Karpas-422 (cell line): ENCODE measurements at regions not wholly inside any gene's neighbourhood (a gene's known extent, or its start where the extent isn't known, plus 50 kb on each side); places are given as distances from the start of the nearest gene placed in this dataset.
A peak's percentile ranks its signal among the peaks of the same experiment; 100 is the strongest.

Experiments
- DNase-seq: peaks from one replicate; pipeline ENCODE4 v3.0.0-alpha.2; 2015
- H2AFZ ChIP-seq: fragments of 200-600 bp; sonication (generic); 2 replicates; pipeline ENCODE4 v1.6.1; 2014; ENCODE audit warnings: antibody characterized with exemption, low read length, mixed read lengths
- H3K27ac ChIP-seq: fragments of 200-600 bp; sonication (generic); 2 replicates; pipeline ENCODE4 v1.5.1; 2014; ENCODE audit warnings: mild to moderate bottlenecking, low read length, moderate library complexity
- H3K27me3 ChIP-seq: fragments of 200-600 bp; sonication (generic); 2 replicates; pipeline ENCODE4 v1.6.1; 2014; ENCODE audit warnings: low read length, mixed read lengths
- H3K36me3 ChIP-seq: fragments of 200-600 bp; sonication (generic); 2 replicates; pipeline ENCODE4 v1.6.1; 2014; ENCODE audit warnings: low read length, mixed read lengths; ENCODE audit not compliant: insufficient read depth
- H3K4me1 ChIP-seq: fragments of 200-600 bp; sonication (generic); 2 replicates; pipeline ENCODE4 v1.6.1; 2014; ENCODE audit warnings: mild to moderate bottlenecking, low read length, mixed read lengths
- H3K4me2 ChIP-seq: fragments of 200-600 bp; sonication (generic); 2 replicates; pipeline ENCODE4 v1.6.1; 2014; ENCODE audit warnings: low read length, low read depth, mild to moderate bottlenecking; ENCODE audit not compliant: poor library complexity, severe bottlenecking
- H3K4me3 ChIP-seq: fragments of 200-600 bp; sonication (generic); 2 replicates; pipeline ENCODE4 v1.5.1; 2014; ENCODE audit warnings: mild to moderate bottlenecking, antibody characterized with exemption, low read length, mixed read lengths
- H3K79me2 ChIP-seq: fragments of 200-600 bp; sonication (generic); 2 replicates; pipeline ENCODE4 v1.6.1; 2014; ENCODE audit warnings: mild to moderate bottlenecking, low read length, mixed read lengths
- H3K9ac ChIP-seq: fragments of 200-600 bp; sonication (generic); 2 replicates; pipeline ENCODE4 v1.6.0; 2014; ENCODE audit warnings: low read length
- H3K9me2 ChIP-seq: fragments of 200-600 bp; sonication (generic), shearing (Covaris generic); replicated peaks from 2 replicates; pipeline ENCODE4 v1.6.0; 2014; ENCODE audit warnings: mild to moderate bottlenecking, low read length, moderate library complexity; ENCODE audit not compliant: insufficient read depth
- H3K9me3 ChIP-seq: fragments of 300-700, 200-600 bp; sonication (generic); 2 replicates; pipeline ENCODE4 v1.6.1; 2014; ENCODE audit warnings: low read length, mixed read lengths
- H4K20me1 ChIP-seq: fragments of 200-600 bp; sonication (generic); 2 replicates; pipeline ENCODE4 v1.6.1; 2014; ENCODE audit warnings: mild to moderate bottlenecking, antibody characterized with exemption, low read length, low read depth; ENCODE audit not compliant: insufficient read depth

DNA sequence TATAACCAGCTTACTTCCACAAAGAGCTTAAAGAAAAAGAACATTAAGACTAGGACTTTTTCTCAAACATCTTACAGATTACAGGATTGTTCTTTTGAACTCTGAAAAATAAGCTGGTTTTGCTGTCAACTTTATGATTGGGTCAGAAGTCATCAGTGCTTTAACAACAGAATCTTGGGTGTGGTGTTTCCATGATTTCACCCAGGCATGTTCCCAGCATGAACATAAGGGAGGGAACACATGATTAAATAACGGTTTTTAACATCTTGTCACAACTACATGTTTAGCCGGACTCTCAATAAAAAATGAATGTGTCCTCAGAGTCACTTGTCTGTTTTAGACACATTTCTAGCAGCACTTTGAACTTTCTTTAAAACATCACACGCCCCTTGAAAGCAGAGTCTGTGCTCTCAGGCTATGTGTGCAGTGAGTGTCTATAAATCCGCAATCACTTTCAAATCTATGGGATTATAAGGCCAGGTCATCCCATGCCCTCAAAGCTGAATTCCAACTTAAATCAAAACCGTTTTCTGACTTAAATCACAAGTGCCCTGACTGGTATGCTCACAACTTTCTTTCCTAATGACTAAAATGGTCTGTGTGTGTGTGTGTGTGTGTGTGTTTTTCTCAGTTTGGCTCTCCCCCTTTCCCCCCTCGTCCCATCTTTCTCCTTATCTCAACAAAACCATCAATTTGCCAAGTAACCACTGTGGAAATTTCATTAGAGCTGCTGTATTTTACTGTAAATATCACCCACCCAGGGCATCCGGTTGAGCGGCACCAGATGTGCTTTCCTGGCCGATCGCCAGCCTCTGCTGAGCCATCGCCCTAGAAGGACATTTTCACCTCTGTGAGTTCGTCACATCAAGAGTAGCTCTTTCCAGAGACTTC is 216.8 kb upstream of the DTNBP1 start:
- no peak overlapping the region for H2AFZ ChIP-seq
- peaks cover 13% of the 10 kb centered on the region for H3K4me1 ChIP-seq
- DNase-seq, result peak; percentile 75
- no peaks in the 10 kb centered on the region for H3K36me3 ChIP-seq
- peak overlapping the region; percentile 40 for H3K4me2 ChIP-seq
- no peaks in the 10 kb centered on the region for H3K27me3 ChIP-seq
- H3K9me3 ChIP-seq, result no peaks in the 10 kb centered on the region
- no peak overlapping the region for H3K27ac ChIP-seq
- no peaks in the 10 kb centered on the region for H3K79me2 ChIP-seq
- H3K9ac ChIP-seq, result peak overlapping the region; percentile 14; the same call in 1 of the 2 replicates
- no peak overlapping the region for H3K4me3 ChIP-seq
- no peaks in the 10 kb centered on the region for H4K20me1 ChIP-seq
- no peaks in the 10 kb centered on the region for H3K9me2 ChIP-seq

DNA sequence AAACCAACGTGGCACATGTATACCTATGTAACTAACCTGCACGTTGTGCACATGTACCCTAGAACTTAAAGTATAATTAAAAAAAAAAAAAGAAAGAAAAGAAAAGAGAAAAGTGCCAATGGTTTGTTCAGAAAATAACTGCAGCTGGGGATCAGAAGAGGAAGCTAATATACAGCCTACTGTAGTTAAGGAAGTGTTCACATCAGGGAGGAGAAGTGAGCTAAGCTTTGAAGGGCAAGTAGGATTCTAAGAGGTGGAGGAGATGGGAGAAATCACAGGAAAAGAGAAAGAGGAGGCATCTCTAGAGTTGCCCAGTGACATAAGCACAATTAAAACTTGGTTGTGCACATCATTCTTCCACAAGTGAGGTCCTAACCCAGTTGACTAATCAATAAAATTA is 214.4 kb upstream of the DTNBP1 start:
- Histone ChIP-seq H3K4me2 (no peak overlapping the region), H3K9ac (no peak overlapping the region), H3K9me3 (no peaks in the 10 kb centered on the region), H3K36me3 (no peaks in the 10 kb centered on the region), H3K4me1 (peaks cover 20% of the 10 kb centered on the region), H2AFZ (no peak overlapping the region), H3K27ac (no peak overlapping the region), H3K4me3 (no peak overlapping the region), H3K27me3 (no peaks in the 10 kb centered on the region), H3K79me2 (no peaks in the 10 kb centered on the region), H4K20me1 (no peaks in the 10 kb centered on the region), H3K9me2 (no peaks in the 10 kb centered on the region)
- DNase-seq, result no peak

DNA sequence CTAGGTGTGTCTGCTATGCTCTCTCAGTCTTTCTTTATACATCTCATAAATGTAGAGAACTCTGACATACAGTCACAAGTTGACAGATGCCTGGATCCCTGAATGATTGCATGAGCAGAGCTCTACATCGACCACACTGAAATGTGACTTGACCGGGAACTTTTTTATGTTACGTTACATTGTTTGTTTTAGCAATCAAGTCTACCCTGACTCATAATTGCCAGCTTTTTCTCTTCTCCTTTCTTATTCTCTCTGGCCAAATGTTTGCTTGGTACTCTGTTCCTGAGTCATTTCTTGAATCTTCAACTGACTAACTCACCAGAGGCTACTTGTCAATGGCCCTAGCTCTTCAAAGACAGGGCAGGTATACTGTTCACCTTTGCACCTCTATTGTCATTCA is 213.6 kb upstream of the DTNBP1 start:
- Histone ChIP-seq H3K4me2 (no peak overlapping the region), H4K20me1 (no peaks in the 10 kb centered on the region)
- no peak for DNase-seq

GRCh38 chr6:15875797-15876196 is 213.0 kb upstream of the DTNBP1 start:
- H3K36me3 ChIP-seq, result no peaks in the 10 kb centered on the region
- DNase-seq, result no peak
- H3K4me1 ChIP-seq, result peaks cover 20% of the 10 kb centered on the region
- no peaks in the 10 kb centered on the region for H3K9me2 ChIP-seq
- H3K9ac ChIP-seq, result no peak overlapping the region
- H3K4me3 ChIP-seq, result no peak overlapping the region
- no peak overlapping the region for H2AFZ ChIP-seq
- H3K27ac ChIP-seq, result no peak overlapping the region
- no peaks in the 10 kb centered on the region for H3K9me3 ChIP-seq
- H4K20me1 ChIP-seq, result no peaks in the 10 kb centered on the region
- no peaks in the 10 kb centered on the region for H3K27me3 ChIP-seq
- no peaks in the 10 kb centered on the region for H3K79me2 ChIP-seq
- no peak overlapping the region for H3K4me2 ChIP-seq

More for the DNA sequence above, 213.6 kb upstream of the DTNBP1 start:
- Histone ChIP-seq H3K9me2 (no peaks in the 10 kb centered on the region), H3K27me3 (no peaks in the 10 kb centered on the region), H3K36me3 (no peaks in the 10 kb centered on the region), H2AFZ (no peak overlapping the region), H3K9ac (no peak overlapping the region), H3K27ac (no peak overlapping the region), H3K79me2 (no peaks in the 10 kb centered on the region), H3K4me3 (no peak overlapping the region), H3K4me1 (peaks cover 20% of the 10 kb centered on the region), H3K9me3 (no peaks in the 10 kb centered on the region)

DNA sequence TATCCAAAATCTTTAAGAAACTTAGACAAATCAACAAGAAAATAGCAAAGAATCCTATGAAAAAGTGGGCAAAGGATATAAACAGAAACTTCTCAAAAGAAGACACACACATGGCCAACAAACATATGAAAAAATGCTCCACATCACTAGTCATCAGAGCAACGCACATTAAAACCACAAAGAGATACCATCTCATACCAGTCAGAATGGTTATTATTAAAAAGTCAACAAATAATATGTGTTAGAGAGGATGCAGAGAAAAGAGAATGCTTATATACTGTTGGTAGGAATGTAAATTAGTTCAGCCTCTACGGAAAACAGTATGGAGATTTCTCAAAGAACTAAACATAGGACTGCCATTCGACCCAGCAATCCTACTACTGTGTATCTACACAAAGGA is 212.0 kb upstream of the DTNBP1 start:
- Histone ChIP-seq H3K4me2 (no peak overlapping the region), H3K4me1 (peaks cover 12% of the 10 kb centered on the region), H2AFZ (no peak overlapping the region), H3K9me2 (no peaks in the 10 kb centered on the region), H3K9me3 (no peaks in the 10 kb centered on the region), H3K27me3 (no peaks in the 10 kb centered on the region), H4K20me1 (no peaks in the 10 kb centered on the region), H3K79me2 (no peaks in the 10 kb centered on the region), H3K4me3 (no peak overlapping the region), H3K9ac (no peak overlapping the region), H3K36me3 (no peaks in the 10 kb centered on the region), H3K27ac (no peak overlapping the region)
- DNase-seq, result no peak

GRCh38 chr6:15874326-15874725 is 211.5 kb upstream of the DTNBP1 start:
- Histone ChIP-seq H3K4me3 (no peak overlapping the region), H3K36me3 (no peaks in the 10 kb centered on the region), H3K4me1 (peaks cover 7% of the 10 kb centered on the region), H3K27ac (no peak overlapping the region), H3K9me3 (no peaks in the 10 kb centered on the region), H3K9me2 (no peaks in the 10 kb centered on the region), H4K20me1 (no peaks in the 10 kb centered on the region), H2AFZ (no peak overlapping the region), H3K27me3 (no peaks in the 10 kb centered on the region), H3K4me2 (no peak overlapping the region), H3K79me2 (no peaks in the 10 kb centered on the region), H3K9ac (no peak overlapping the region)
- no peak for DNase-seq

DNA sequence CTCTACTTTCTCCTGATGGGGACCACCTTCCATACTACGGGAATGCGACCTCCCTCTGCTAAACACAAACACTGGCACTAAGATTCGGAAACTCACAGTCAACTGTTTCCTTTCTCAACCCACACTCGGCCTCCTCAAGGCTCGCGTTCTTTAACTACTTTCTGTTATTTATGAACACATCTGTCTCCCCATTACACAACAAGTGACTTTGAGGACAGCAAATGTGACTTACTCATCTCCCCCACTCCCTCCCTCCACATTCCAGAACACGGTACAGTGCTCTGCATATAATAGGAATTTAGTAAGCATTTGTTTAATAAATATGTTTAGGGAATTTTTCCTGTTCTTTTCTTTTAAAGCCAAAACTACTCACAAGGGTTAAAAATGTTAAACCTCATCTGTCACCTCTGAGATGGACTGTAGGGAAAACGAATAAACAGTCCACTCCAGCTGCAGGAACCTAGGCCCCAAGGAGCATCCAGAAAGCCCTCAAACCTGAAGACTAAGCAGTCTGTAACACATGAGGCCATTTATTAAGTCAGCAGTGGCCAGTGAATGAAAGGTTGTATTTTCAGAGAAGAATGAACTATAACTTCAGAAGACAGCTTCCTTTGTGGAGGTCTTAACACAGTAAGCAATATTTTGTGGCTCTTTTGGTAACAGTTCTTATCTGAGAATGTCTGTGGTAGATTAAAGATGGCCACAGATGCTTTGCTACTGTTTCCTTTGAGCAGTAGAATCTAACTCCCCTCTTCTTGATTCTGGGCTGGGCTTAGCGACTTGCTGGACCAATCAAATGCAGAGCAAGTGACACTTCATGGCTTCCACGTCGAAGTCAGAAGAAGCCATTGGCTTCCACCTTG is 209.6 kb upstream of the DTNBP1 start:
- Histone ChIP-seq H3K27me3 (no peaks in the 10 kb centered on the region), H3K4me2 (no peak overlapping the region), H3K9me2 (no peaks in the 10 kb centered on the region), H3K36me3 (no peaks in the 10 kb centered on the region), H3K4me1 (peaks cover 7% of the 10 kb centered on the region), H3K9ac (no peak overlapping the region), H3K4me3 (no peak overlapping the region), H2AFZ (no peak overlapping the region), H3K27ac (no peak overlapping the region), H3K9me3 (no peaks in the 10 kb centered on the region), H3K79me2 (no peaks in the 10 kb centered on the region), H4K20me1 (no peaks in the 10 kb centered on the region)
- no peak for DNase-seq

GRCh38 chr6:15871276-15871675 is 208.4 kb upstream of the DTNBP1 start:
- Histone ChIP-seq H3K9ac (no peak overlapping the region), H3K27me3 (no peaks in the 10 kb centered on the region), H3K9me3 (no peaks in the 10 kb centered on the region), H3K27ac (no peak overlapping the region), H3K36me3 (no peaks in the 10 kb centered on the region), H3K4me3 (no peak overlapping the region), H3K9me2 (no peaks in the 10 kb centered on the region), H3K4me1 (peaks cover 7% of the 10 kb centered on the region), H4K20me1 (no peaks in the 10 kb centered on the region), H3K79me2 (no peaks in the 10 kb centered on the region), H3K4me2 (no peak overlapping the region), H2AFZ (no peak overlapping the region)
- DNase-seq, result no peak
